SK-N-SH (cell line): ENCODE measurements at regions not wholly inside any gene's neighbourhood (a gene's known extent, or its start where the extent isn't known, plus 50 kb on each side); places are given as distances from the start of the nearest gene placed in this dataset.

Experiments used
- CTCF ChIA-PET: fragments of 300-600, 350-600 bp; formaldehyde crosslinking; extraction: SDS; loops from one replicate; lab custom pipeline; 2021; lab: Yijun Ruan, JAX
- POLR2A ChIA-PET: fragments of 350-600 bp; sonication (Branson Sonifier 250); formaldehyde crosslinking; extraction: SDS; loops from one replicate; lab custom pipeline; 2020; ENCODE audit warnings: antibody characterized with exemption, inconsistent platforms; lab: Yijun Ruan, JAX
- DNase-seq: peaks from one replicate; pipeline ENCODE4 v3.0.0; 2012
- H2AFZ ChIP-seq: fragments of 200-600 bp; sonication (generic); 2 replicates; pipeline ENCODE4 v1.8.1; 2016; ENCODE audit warnings: antibody characterized with exemption, mild to moderate bottlenecking, low read depth
- H3F3A ChIP-seq: fragments of 200-600 bp; sonication (generic); replicated peaks from 2 replicates; pipeline ENCODE3; 2016; ENCODE audit warnings: antibody characterized with exemption, mild to moderate bottlenecking; ENCODE audit not compliant: insufficient read depth
- H3K27ac ChIP-seq, 2 experiments: fragments of 200-500 bp in 1 of 2; fragments of 200-600 bp in 1 of 2; sonication (Bioruptor generic) in 1 of 2; sonication (generic), shearing (Covaris generic) in 1 of 2; 2 replicates each; pipeline versions ENCODE4 v1.5.1 to v1.6.1; 2014 to 2016; ENCODE audit warnings: low read depth in 2 of 2, inconsistent platforms in 1 of 2, low read length in 1 of 2, mild to moderate bottlenecking in 1 of 2, mixed read lengths in 1 of 2
- H3K27me3 ChIP-seq: fragments of 200-600 bp; sonication (generic), shearing (Covaris generic); 2 replicates; pipeline ENCODE4 v1.6.1; 2016; ENCODE audit warnings: mixed run types; ENCODE audit not compliant: insufficient read depth
- H3K36me3 ChIP-seq, 2 experiments: fragments of 200-500 bp in 1 of 2; fragments of 200-600 bp in 1 of 2; sonication (Bioruptor generic) in 1 of 2; sonication (generic) in 1 of 2; replicated peaks in 1 of 2; 2 replicates each; pipeline versions ENCODE3 to v1.5.1; 2014 to 2016; ENCODE audit warnings: low read length in 1 of 2, mild to moderate bottlenecking in 1 of 2; ENCODE audit not compliant: insufficient read depth in 2 of 2, control insufficient read depth in 1 of 2
- H3K4me1 ChIP-seq, 2 experiments: fragments of 200-500 bp in 1 of 2; fragments of 200-600 bp in 1 of 2; sonication (Bioruptor generic) in 1 of 2; sonication (generic), shearing (Covaris generic) in 1 of 2; 2 replicates each; pipeline versions ENCODE4 v1.5.1 to v1.6.1; 2014 to 2016; ENCODE audit warnings: low read depth in 1 of 2, low read length in 1 of 2, mixed run types in 1 of 2; ENCODE audit not compliant: insufficient read depth in 2 of 2, control insufficient read depth in 1 of 2
- H3K4me2 ChIP-seq: fragments of 200-600 bp; sonication (generic), shearing (Covaris generic); 2 replicates; pipeline ENCODE4 v1.6.1; 2017; ENCODE audit warnings: mixed run types
- H3K4me3 ChIP-seq, 2 experiments: fragments of 200-500 bp in 1 of 2; fragments of 200-600 bp in 1 of 2; sonication (Bioruptor generic) in 1 of 2; sonication (generic), shearing (Covaris generic) in 1 of 2; 2 replicates each; pipeline versions ENCODE4 v1.5.1 to v1.8.1; 2014 to 2016; ENCODE audit warnings: low read depth in 2 of 2, inconsistent platforms in 1 of 2, low read length in 1 of 2, mild to moderate bottlenecking in 1 of 2, mixed read lengths in 1 of 2, moderate library complexity in 1 of 2
- H3K79me2 ChIP-seq: fragments of 200-600 bp; sonication (generic); 2 replicates; pipeline ENCODE4 v1.8.1; 2017; ENCODE audit warnings: mild to moderate bottlenecking; ENCODE audit not compliant: insufficient read depth
- H3K9ac ChIP-seq: fragments of 200-600 bp; sonication (generic); 2 replicates; pipeline ENCODE4 v1.6.1; 2017; ENCODE audit warnings: mixed run types
- H3K9me2 ChIP-seq: fragments of 200-600 bp; sonication (generic); 2 replicates; pipeline ENCODE4 v1.6.1; 2017; ENCODE audit warnings: mixed run types
- H3K9me3 ChIP-seq: fragments of 200-600 bp; sonication (generic); 2 replicates; pipeline ENCODE4 v1.6.1; 2017; ENCODE audit warnings: mixed run types, mild to moderate bottlenecking, moderate library complexity
- H4K20me1 ChIP-seq: fragments of 200-600 bp; sonication (generic); 2 replicates; pipeline ENCODE4 v1.6.1; 2017; ENCODE audit warnings: mild to moderate bottlenecking, mixed run types; ENCODE audit not compliant: insufficient read depth
- ELF1 ChIP-seq: IDR thresholded peaks from 2 replicates; pipeline ENCODE4 v1.4.0; 2012
- EP300 ChIP-seq, 2 experiments: IDR thresholded peaks; 2 replicates each; pipeline versions ENCODE4 v1.4.0 to v1.6.1; 2012; ENCODE audit warnings: borderline replicate concordance in 1 of 2, low read depth in 1 of 2, low read length in 1 of 2
- NFIC ChIP-seq: IDR thresholded peaks from 2 replicates; pipeline ENCODE4 v1.4.0; 2012; ENCODE audit warnings: borderline replicate concordance
- POLR2AphosphoS5 ChIP-seq: IDR thresholded peaks from 2 replicates; pipeline ENCODE4 v1.6.1; 2012; ENCODE audit warnings: low read depth, low read length
- RAD21 ChIP-seq: IDR thresholded peaks from 2 replicates; pipeline ENCODE4 v1.6.1; 2012; ENCODE audit warnings: mild to moderate bottlenecking, low read length
- RCOR1 ChIP-seq: fragments of 150-350 bp; IDR thresholded peaks from 2 replicates; pipeline ENCODE4 v1.6.1; 2017; ENCODE audit warnings: antibody characterized with exemption, low read length
- RFX5 ChIP-seq: IDR thresholded peaks from 2 replicates; pipeline ENCODE4 v1.6.1; 2012; ENCODE audit warnings: mild to moderate bottlenecking, improper control_type of control experiment, low read length
- RXRA ChIP-seq: IDR thresholded peaks from 2 replicates; pipeline ENCODE4 v1.4.0; 2012; ENCODE audit warnings: low read depth, mild to moderate bottlenecking, borderline replicate concordance
- SIN3A ChIP-seq: IDR thresholded peaks from 2 replicates; pipeline ENCODE4 v1.6.1; 2012; ENCODE audit warnings: low read depth, mild to moderate bottlenecking, low read length, moderate library complexity, borderline replicate concordance
- SMC3 ChIP-seq: IDR thresholded peaks from 2 replicates; pipeline ENCODE4 v1.6.1; 2012; ENCODE audit warnings: low read depth, low read length, improper control_type of control experiment
- TAF1 ChIP-seq: IDR thresholded peaks from 2 replicates; pipeline ENCODE4 v1.6.1; 2012; ENCODE audit warnings: low read depth, mild to moderate bottlenecking, low read length, moderate library complexity, borderline replicate concordance
- WGBS: methylation state at CpG from one replicate; pipeline ENCODE4 v1.1.6; 2017; ENCODE audit warnings: low lambda C conversion rate; 5-methylcytosine and 5-hydroxymethylcytosine counted together
- TF ChIP-seq, protein P1 (sequence below): IDR thresholded peaks from 2 replicates; pipeline ENCODE4 v1.6.1; 2012; ENCODE audit warnings: mild to moderate bottlenecking, low read depth, low read length, moderate library complexity
- TF ChIP-seq, protein P2 (sequence below): IDR thresholded peaks from 2 replicates; pipeline ENCODE4 v1.4.0; 2012; ENCODE audit warnings: low read depth
- TF ChIP-seq, protein P3 (sequence below): fragments of 200-600 bp; sonication (generic); IDR thresholded peaks from 2 replicates; pipeline ENCODE4 v1.6.1; 2017; ENCODE audit warnings: antibody characterized with exemption, mild to moderate bottlenecking, moderate library complexity

DNA sequence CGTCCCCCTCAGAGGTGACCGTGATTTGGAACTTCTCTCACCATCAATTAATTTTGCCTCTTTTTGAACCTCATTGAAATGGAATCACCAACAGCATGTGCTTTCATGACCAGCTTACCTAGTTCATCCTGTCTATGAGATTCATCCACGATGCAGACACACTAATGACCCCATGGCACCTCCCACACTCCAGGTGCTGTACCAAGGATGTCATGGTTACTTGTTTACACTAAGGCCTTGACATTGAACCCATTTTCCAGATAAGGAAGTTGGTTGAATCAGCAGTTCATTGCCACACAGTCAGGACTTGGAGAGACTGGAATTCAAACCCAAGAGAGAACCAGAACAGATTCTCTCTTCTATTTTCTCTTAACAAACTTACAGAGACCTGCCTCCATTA is 139.0 kb downstream of the ZFP36L2 start:
- Histone ChIP-seq H3K4me2 (peak overlapping the region; percentile 72), H3K36me3 (no peaks in the 10 kb centered on the region), H3K4me3 (no peak overlapping the region), H3K27me3 (no peaks in the 10 kb centered on the region), H3K9me2 (no peaks in the 10 kb centered on the region), H3K4me1 (peaks cover 40 to 48% of the 10 kb centered on the region in 2 experiments), H4K20me1 (no peaks in the 10 kb centered on the region)
- 97% methylated on average over 3 of the region's 3 CpGs for WGBS
- TF ChIP-seq, protein P1, sequence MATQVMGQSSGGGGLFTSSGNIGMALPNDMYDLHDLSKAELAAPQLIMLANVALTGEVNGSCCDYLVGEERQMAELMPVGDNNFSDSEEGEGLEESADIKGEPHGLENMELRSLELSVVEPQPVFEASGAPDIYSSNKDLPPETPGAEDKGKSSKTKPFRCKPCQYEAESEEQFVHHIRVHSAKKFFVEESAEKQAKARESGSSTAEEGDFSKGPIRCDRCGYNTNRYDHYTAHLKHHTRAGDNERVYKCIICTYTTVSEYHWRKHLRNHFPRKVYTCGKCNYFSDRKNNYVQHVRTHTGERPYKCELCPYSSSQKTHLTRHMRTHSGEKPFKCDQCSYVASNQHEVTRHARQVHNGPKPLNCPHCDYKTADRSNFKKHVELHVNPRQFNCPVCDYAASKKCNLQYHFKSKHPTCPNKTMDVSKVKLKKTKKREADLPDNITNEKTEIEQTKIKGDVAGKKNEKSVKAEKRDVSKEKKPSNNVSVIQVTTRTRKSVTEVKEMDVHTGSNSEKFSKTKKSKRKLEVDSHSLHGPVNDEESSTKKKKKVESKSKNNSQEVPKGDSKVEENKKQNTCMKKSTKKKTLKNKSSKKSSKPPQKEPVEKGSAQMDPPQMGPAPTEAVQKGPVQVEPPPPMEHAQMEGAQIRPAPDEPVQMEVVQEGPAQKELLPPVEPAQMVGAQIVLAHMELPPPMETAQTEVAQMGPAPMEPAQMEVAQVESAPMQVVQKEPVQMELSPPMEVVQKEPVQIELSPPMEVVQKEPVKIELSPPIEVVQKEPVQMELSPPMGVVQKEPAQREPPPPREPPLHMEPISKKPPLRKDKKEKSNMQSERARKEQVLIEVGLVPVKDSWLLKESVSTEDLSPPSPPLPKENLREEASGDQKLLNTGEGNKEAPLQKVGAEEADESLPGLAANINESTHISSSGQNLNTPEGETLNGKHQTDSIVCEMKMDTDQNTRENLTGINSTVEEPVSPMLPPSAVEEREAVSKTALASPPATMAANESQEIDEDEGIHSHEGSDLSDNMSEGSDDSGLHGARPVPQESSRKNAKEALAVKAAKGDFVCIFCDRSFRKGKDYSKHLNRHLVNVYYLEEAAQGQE: no peak
- TF ChIP-seq RAD21: no peak
- TF ChIP-seq RFX5: no peak
- TF ChIP-seq, protein P2, sequence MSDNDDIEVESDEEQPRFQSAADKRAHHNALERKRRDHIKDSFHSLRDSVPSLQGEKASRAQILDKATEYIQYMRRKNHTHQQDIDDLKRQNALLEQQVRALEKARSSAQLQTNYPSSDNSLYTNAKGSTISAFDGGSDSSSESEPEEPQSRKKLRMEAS: no peak
- no peak for TF ChIP-seq NFIC
- no peak for TF ChIP-seq POLR2AphosphoS5
- TF ChIP-seq SIN3A: no peak
- TF ChIP-seq RXRA: no peak
- no peak for TF ChIP-seq ELF1
- TF ChIP-seq, all 33 proteins: peak for 0
- Histone ChIP-seq H2AFZ (no peak overlapping the region), H3F3A (peaks cover 46% of the 10 kb centered on the region), H3K9ac (peak overlapping the region; percentile 69; the same call in 1 of the 2 replicates), H3K79me2 (0 out of 2 replicates have a peak, but pooled peaks cover 7% of the 10 kb centered on the region), H3K27ac (peak overlapping the region; percentile 89 to 98; a peak in 3 of 4 replicates), H3K9me3 (no peaks in the 10 kb centered on the region)
- no peak for DNase-seq
- CTCF ChIA-PET: no interaction called here
- POLR2A ChIA-PET: no interaction called here

DNA sequence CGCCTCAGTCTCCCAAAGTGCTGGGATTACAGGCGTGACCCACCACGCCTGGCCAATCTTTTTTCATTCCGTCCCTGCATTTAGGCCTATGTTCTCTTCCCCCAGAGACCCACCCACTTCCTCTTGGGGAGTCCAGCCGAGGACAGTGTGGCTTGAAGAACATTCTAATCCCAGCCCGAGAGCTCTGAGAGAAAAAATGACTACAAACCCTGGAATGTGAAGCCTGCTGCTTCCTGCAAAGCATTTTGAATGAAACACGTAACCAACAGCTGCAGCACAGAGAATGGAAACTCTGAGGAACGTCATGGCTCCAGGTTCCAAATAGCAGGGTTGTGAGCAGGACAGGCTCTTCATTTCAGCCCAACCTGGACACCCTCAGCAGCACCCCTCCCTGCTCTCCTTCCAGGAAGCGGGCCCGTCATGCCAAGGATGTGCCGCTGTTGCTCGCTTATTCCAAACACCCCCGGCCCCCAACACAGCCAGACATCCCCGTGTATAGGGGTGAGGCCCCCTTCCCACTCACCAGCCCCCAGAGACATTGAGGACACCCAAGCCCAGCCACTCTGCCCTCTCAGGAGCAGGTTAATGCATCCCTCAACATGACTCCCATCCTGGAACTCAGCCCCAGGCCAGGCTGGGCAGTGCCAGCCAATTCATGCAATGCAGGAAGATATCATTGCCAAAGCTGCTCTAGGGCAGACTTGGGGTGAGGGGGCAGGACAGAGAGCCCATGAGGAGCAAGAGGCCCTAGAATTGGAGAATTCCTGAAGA is 139.8 kb downstream of the ZFP36L2 start:
- 0 out of 2 replicates have a peak, but pooled peaks cover 7% of the 10 kb centered on the region for H3K79me2 ChIP-seq
- 10% methylated on average over 14 of the region's 14 CpGs for whole genome bisulfite sequencing
- peak overlapping the region; percentile 69 for H3K9ac ChIP-seq
- H4K20me1 ChIP-seq: no peaks in the 10 kb centered on the region
- POLR2A ChIA-PET: no interaction called here
- no peak for DNase-seq
- CTCF ChIA-PET: interaction anchor here (0.6 to 1.5 kb wide), 2 partner anchors 106 to 112 kb away, joined by 3 read pairs; no protein-coding TSS in a partner anchor
- H3K36me3 ChIP-seq: no peaks in the 10 kb centered on the region
- H3F3A ChIP-seq: peaks cover 46% of the 10 kb centered on the region
- TF ChIP-seq TAF1 (peak; percentile 68), RCOR1 (no peak), EP300 (IDR thresholded peaks at IDR 0.05; ENCODE audit: borderline replicate concordance in 1 of 2, low read depth in 1 of 2, low read length in 1 of 2) (peak in 1 of 2 experiments; percentile 44; a peak in 1 of 4 replicates), POLR2AphosphoS5 (peak; percentile 88; the same call in 1 of the 2 replicates), SIN3A (peak; percentile 80; the same call in 1 of the 2 replicates), SMC3 (0 out of 2 replicates have a peak, but pooled peaks have one; percentile 17)
- TF ChIP-seq, protein P3, sequence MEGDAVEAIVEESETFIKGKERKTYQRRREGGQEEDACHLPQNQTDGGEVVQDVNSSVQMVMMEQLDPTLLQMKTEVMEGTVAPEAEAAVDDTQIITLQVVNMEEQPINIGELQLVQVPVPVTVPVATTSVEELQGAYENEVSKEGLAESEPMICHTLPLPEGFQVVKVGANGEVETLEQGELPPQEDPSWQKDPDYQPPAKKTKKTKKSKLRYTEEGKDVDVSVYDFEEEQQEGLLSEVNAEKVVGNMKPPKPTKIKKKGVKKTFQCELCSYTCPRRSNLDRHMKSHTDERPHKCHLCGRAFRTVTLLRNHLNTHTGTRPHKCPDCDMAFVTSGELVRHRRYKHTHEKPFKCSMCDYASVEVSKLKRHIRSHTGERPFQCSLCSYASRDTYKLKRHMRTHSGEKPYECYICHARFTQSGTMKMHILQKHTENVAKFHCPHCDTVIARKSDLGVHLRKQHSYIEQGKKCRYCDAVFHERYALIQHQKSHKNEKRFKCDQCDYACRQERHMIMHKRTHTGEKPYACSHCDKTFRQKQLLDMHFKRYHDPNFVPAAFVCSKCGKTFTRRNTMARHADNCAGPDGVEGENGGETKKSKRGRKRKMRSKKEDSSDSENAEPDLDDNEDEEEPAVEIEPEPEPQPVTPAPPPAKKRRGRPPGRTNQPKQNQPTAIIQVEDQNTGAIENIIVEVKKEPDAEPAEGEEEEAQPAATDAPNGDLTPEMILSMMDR: no peak
- TF ChIP-seq, protein P1: peak; percentile 59; the same call in 1 of the 2 replicates
- no peak overlapping the region for H2AFZ ChIP-seq
- peaks cover 48 to 56% of the 10 kb centered on the region in 2 experiments for H3K4me1 ChIP-seq
- peak overlapping the region; percentile 72 for H3K4me2 ChIP-seq
- H3K9me3 ChIP-seq: no peaks in the 10 kb centered on the region
- H3K27ac ChIP-seq: peak overlapping the region; percentile 89 to 98
- H3K27me3 ChIP-seq: no peaks in the 10 kb centered on the region
- peak overlapping the region in 1 of 2 experiments; percentile 2; a peak in 1 of 4 replicates for H3K4me3 ChIP-seq
- H3K9me2 ChIP-seq: no peaks in the 10 kb centered on the region
